Neural cell (in vitro differentiated cells): ENCODE measurements at regions not wholly inside any gene's neighbourhood (a gene's known extent, or its start where the extent isn't known, plus 50 kb on each side); places are given as distances from the start of the nearest gene placed in this dataset.

ENCODE experiments used
- H2AFZ ChIP-seq: fragments of 200-600, 300-800 bp; sonication (generic), shearing (Covaris generic); 2 replicates; pipeline ENCODE4 v1.6.0; 2014; ENCODE audit warnings: low read depth, mild to moderate bottlenecking, antibody characterized with exemption, low read length, moderate library complexity
- H3F3A ChIP-seq: fragments of 200-600 bp; shearing (Covaris generic); 2 replicates; pipeline ENCODE4 v1.6.1; 2016; ENCODE audit warnings: mild to moderate bottlenecking, moderate library complexity, mixed read lengths, antibody characterized with exemption, low read length; ENCODE audit not compliant: insufficient read depth, poor library complexity, severe bottlenecking
- H3K27ac ChIP-seq: fragments of 200-600, 300-800 bp; sonication (generic), shearing (Covaris generic); 2 replicates; pipeline ENCODE4 v1.5.1; 2014; ENCODE audit warnings: mild to moderate bottlenecking, low read length, moderate library complexity
- H3K27me3 ChIP-seq: fragments of 300-800, 200-600 bp; sonication (generic), shearing (Covaris generic); 2 replicates; pipeline ENCODE4 v1.6.0; 2014; ENCODE audit warnings: mild to moderate bottlenecking, low read depth, low read length, moderate library complexity; ENCODE audit not compliant: insufficient read depth
- H3K36me3 ChIP-seq: fragments of 300-800, 200-600 bp; sonication (generic), shearing (Covaris generic); 2 replicates; pipeline ENCODE4 v1.5.1; 2014; ENCODE audit warnings: mild to moderate bottlenecking, antibody characterized with exemption, low read length, moderate library complexity; ENCODE audit not compliant: insufficient read depth
- H3K4me2 ChIP-seq: fragments of 300-800, 200-600 bp; sonication (generic), shearing (Covaris generic); 2 replicates; pipeline ENCODE4 v1.6.0; 2014; ENCODE audit warnings: mild to moderate bottlenecking, low read length
- H3K4me3 ChIP-seq: fragments of 300-800, 200-600 bp; sonication (generic), shearing (Covaris generic); 2 replicates; pipeline ENCODE4 v1.5.1; 2014; ENCODE audit warnings: mild to moderate bottlenecking, low read length, moderate library complexity
- H3K79me2 ChIP-seq: fragments of 200-600 bp; shearing (Covaris generic); replicated peaks from 2 replicates; pipeline ENCODE4 v1.6.0; 2014; ENCODE audit warnings: mild to moderate bottlenecking, low read length, moderate library complexity; ENCODE audit not compliant: insufficient read depth
- H3K9ac ChIP-seq: fragments of 300-800, 200-600 bp; sonication (generic), shearing (Covaris generic); 2 replicates; pipeline ENCODE4 v1.6.1; 2016; ENCODE audit warnings: mild to moderate bottlenecking, low read length, mixed read lengths
- H3K9me2 ChIP-seq: fragments of 200-600 bp; shearing (Covaris generic); 2 replicates; pipeline ENCODE4 v1.6.1; 2016; ENCODE audit warnings: mild to moderate bottlenecking, low read length, mixed read lengths; ENCODE audit not compliant: insufficient read depth
- H3K9me3 ChIP-seq: fragments of 200-600, 300-800 bp; sonication (generic), shearing (Covaris generic); 2 replicates; pipeline ENCODE4 v1.6.1; 2016; ENCODE audit warnings: mild to moderate bottlenecking, mixed run types, low read length, moderate library complexity, mixed read lengths
- H4K20me1 ChIP-seq: fragments of 200-600 bp; shearing (Covaris generic); 2 replicates; pipeline ENCODE4 v1.6.1; 2016; ENCODE audit warnings: mild to moderate bottlenecking, mixed run types; ENCODE audit not compliant: insufficient read depth
- EP300 ChIP-seq: fragments of 450-650 bp; conservative IDR thresholded peaks from 2 replicates; pipeline ENCODE4 v1.6.1; 2014; ENCODE audit warnings: antibody characterized with exemption, mild to moderate bottlenecking, moderate library complexity; ENCODE audit not compliant: poor library complexity, severe bottlenecking
- EZH2 ChIP-seq: fragments of 200-600, 300-800 bp; shearing (Covaris generic), sonication (generic); IDR thresholded peaks from 2 replicates; pipeline ENCODE4 v1.6.1; 2014; ENCODE audit warnings: antibody characterized with exemption, low read length, borderline replicate concordance, mild to moderate bottlenecking; ENCODE audit not compliant: insufficient read depth, poor library complexity, severe bottlenecking
- MXI1 ChIP-seq: fragments of 450-650 bp; conservative IDR thresholded peaks from 2 replicates; pipeline ENCODE4 v1.6.1; 2014; ENCODE audit warnings: antibody characterized with exemption, mild to moderate bottlenecking; ENCODE audit not compliant: poor library complexity, severe bottlenecking
- POLR2AphosphoS5 ChIP-seq: IDR thresholded peaks from 2 replicates; pipeline ENCODE4 v1.6.1; 2012
- RAD21 ChIP-seq: fragments of 450-650 bp; conservative IDR thresholded peaks from 2 replicates; pipeline ENCODE4 v1.6.1; 2014; ENCODE audit warnings: antibody characterized with exemption, mild to moderate bottlenecking, moderate library complexity
- SMC3 ChIP-seq: fragments of 450-650 bp; conservative IDR thresholded peaks from 2 replicates; pipeline ENCODE4 v1.6.1; 2014; ENCODE audit warnings: antibody characterized with exemption, mild to moderate bottlenecking, moderate library complexity; ENCODE audit not compliant: poor library complexity
- TAF1 ChIP-seq: IDR thresholded peaks from 2 replicates; pipeline ENCODE4 v1.6.1; 2012; ENCODE audit warnings: low read depth
- TF ChIP-seq, protein P1 (sequence below): IDR thresholded peaks from 2 replicates; pipeline ENCODE4 v1.6.1; 2012; ENCODE audit warnings: borderline replicate concordance
- TF ChIP-seq, protein P2 (sequence below): fragments of 450-650 bp; IDR thresholded peaks from 2 replicates; pipeline ENCODE4 v1.5.1; 2014; ENCODE audit warnings: antibody characterized with exemption, mild to moderate bottlenecking, moderate library complexity; ENCODE audit not compliant: poor library complexity, severe bottlenecking

DNA sequence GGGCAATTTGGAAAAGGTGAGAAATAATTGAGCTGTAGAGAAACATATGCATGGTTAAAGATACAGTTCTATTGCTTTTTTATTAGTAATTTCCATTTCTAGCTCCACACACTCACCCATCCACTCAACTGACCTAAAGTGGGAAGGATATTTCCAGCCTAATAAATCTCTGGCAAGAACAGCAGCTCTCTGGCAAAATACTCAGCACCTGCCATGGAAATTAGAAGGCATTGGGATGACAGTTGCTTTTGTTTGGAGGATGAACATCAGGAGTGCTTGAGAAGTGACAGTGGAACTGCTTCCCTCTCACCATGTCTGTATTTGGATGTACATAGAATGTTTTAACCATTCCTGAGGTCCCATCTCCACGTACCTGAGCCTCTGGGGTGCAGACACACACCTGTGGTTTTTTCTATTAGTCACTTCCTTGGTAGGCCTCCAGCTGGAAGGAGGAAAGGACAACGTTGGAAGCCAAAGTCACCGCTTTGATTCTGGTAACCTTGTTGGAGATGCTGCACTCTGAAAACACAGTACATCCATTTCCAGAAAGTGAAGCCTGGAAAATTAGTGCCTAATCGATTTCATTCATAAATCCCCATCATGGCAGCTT lies 62.3 kb upstream of the RUNX1 start:
- H3K4me2 ChIP-seq, result no peak overlapping the region

DNA sequence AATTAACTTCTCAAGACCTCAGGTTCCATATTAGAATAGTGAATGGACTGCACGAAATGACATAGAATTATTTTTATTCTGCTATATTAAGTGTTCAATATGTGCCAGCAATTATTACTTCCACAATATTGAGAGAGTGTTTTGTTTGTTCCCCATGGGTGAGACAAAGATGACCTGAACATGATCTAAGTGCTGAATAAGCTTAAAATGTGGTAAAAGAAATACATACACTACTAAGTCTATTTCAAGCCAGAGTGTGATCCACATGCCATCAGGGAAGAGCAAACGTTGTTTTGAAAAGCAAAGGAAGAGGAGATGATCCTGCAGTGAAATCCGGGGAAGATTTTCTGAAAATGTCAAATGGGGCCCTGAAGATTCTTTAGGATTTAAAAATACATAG lies 59.8 kb upstream of the RUNX1 start:
- H3K4me3 ChIP-seq, result no peak overlapping the region
- H3K9ac ChIP-seq, result no peak overlapping the region
- no peaks in the 10 kb centered on the region for H3F3A ChIP-seq
- no peak overlapping the region for H2AFZ ChIP-seq
- H3K27me3 ChIP-seq, result no peaks in the 10 kb centered on the region
- H3K79me2 ChIP-seq, result no peaks in the 10 kb centered on the region
- no peaks in the 10 kb centered on the region for H3K9me2 ChIP-seq
- no peak for TF ChIP-seq EZH2
- no peak for TF ChIP-seq TAF1
- TF ChIP-seq EP300, result no peak
- TF ChIP-seq, protein P1, sequence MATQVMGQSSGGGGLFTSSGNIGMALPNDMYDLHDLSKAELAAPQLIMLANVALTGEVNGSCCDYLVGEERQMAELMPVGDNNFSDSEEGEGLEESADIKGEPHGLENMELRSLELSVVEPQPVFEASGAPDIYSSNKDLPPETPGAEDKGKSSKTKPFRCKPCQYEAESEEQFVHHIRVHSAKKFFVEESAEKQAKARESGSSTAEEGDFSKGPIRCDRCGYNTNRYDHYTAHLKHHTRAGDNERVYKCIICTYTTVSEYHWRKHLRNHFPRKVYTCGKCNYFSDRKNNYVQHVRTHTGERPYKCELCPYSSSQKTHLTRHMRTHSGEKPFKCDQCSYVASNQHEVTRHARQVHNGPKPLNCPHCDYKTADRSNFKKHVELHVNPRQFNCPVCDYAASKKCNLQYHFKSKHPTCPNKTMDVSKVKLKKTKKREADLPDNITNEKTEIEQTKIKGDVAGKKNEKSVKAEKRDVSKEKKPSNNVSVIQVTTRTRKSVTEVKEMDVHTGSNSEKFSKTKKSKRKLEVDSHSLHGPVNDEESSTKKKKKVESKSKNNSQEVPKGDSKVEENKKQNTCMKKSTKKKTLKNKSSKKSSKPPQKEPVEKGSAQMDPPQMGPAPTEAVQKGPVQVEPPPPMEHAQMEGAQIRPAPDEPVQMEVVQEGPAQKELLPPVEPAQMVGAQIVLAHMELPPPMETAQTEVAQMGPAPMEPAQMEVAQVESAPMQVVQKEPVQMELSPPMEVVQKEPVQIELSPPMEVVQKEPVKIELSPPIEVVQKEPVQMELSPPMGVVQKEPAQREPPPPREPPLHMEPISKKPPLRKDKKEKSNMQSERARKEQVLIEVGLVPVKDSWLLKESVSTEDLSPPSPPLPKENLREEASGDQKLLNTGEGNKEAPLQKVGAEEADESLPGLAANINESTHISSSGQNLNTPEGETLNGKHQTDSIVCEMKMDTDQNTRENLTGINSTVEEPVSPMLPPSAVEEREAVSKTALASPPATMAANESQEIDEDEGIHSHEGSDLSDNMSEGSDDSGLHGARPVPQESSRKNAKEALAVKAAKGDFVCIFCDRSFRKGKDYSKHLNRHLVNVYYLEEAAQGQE, result no peak
- no peak for TF ChIP-seq POLR2AphosphoS5
- TF ChIP-seq MXI1, result no peak
- TF ChIP-seq, protein P2, sequence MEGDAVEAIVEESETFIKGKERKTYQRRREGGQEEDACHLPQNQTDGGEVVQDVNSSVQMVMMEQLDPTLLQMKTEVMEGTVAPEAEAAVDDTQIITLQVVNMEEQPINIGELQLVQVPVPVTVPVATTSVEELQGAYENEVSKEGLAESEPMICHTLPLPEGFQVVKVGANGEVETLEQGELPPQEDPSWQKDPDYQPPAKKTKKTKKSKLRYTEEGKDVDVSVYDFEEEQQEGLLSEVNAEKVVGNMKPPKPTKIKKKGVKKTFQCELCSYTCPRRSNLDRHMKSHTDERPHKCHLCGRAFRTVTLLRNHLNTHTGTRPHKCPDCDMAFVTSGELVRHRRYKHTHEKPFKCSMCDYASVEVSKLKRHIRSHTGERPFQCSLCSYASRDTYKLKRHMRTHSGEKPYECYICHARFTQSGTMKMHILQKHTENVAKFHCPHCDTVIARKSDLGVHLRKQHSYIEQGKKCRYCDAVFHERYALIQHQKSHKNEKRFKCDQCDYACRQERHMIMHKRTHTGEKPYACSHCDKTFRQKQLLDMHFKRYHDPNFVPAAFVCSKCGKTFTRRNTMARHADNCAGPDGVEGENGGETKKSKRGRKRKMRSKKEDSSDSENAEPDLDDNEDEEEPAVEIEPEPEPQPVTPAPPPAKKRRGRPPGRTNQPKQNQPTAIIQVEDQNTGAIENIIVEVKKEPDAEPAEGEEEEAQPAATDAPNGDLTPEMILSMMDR, result no peak
- TF ChIP-seq SMC3, result no peak
- no peak for TF ChIP-seq RAD21
- H3K36me3 ChIP-seq, result no peaks in the 10 kb centered on the region
- no peak overlapping the region for H3K27ac ChIP-seq
- H3K4me2 ChIP-seq, result no peak overlapping the region
- no peaks in the 10 kb centered on the region for H4K20me1 ChIP-seq
- H3K9me3 ChIP-seq, result no peaks in the 10 kb centered on the region

More for the DNA sequence above, 62.3 kb upstream of the RUNX1 start:
- Histone ChIP-seq H3K9me3 (no peaks in the 10 kb centered on the region), H3K9ac (no peak overlapping the region), H3K9me2 (no peaks in the 10 kb centered on the region), H3F3A (no peaks in the 10 kb centered on the region), H3K36me3 (no peaks in the 10 kb centered on the region), H3K27ac (no peak overlapping the region), H2AFZ (no peak overlapping the region), H3K27me3 (no peaks in the 10 kb centered on the region), H4K20me1 (no peaks in the 10 kb centered on the region), H3K4me3 (no peak overlapping the region), H3K79me2 (no peaks in the 10 kb centered on the region)
- TF ChIP-seq EZH2, result no peak
- TF ChIP-seq RAD21, result no peak
